ENCODE measurements at regions not wholly inside any gene's neighbourhood (a gene's known extent, or its start where the extent isn't known, plus 50 kb on each side); places are given as distances from the start of the nearest gene placed in this dataset.

GRCh38 chr13:89857502-89857901 is 1490.0 kb upstream of the MIR17HG start:
- TF ChIP-seq CTCF (IDR thresholded peaks at IDR 0.05) (no peak), ELK1 (IDR thresholded peaks at IDR 0.05; ENCODE audit: low read depth, low read length) (no peak), CBX8 (IDR thresholded peaks at IDR 0.05) (no peak), RNF2 (IDR thresholded peaks at IDR 0.05; ENCODE audit: borderline replicate concordance, low read depth) (no peak)
